ENCODE measurements at regions not wholly inside any gene's neighbourhood (a gene's known extent, or its start where the extent isn't known, plus 50 kb on each side); places are given as distances from the start of the nearest gene placed in this dataset.
"Not testable (repeated sequence)": the region's sequence is repeated elsewhere in the genome, so short reads cannot be mapped to it uniquely, and the experiment has no call there.

DNA sequence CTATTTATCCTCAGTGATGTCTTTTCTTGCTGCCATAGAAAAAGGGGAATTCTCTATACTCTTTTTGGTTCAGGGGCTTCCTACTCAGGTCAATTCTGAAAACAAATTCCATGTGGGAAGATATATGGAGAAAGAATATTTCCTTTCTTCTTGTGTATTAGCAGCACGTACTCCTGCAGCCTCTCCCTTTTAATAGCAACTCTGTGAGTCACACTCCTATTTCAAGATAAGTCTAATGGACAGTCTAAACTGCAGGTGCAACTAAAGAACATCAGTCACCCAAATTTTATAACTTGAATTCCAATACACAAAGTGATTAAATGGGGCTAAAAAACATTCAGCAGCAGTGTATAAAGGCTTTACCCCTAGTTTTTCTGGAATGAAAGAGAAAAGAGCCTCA is 942.2 kb downstream of the CNTNAP5 start:
- DNase-seq (ENCODE audit: low spot score) = no peak

- no peak for DNase-seq (ENCODE audit: low spot score)
Observed at GRCh38 chr2:124970030-124970429, 944.9 kb downstream of the CNTNAP5 start.

DNA sequence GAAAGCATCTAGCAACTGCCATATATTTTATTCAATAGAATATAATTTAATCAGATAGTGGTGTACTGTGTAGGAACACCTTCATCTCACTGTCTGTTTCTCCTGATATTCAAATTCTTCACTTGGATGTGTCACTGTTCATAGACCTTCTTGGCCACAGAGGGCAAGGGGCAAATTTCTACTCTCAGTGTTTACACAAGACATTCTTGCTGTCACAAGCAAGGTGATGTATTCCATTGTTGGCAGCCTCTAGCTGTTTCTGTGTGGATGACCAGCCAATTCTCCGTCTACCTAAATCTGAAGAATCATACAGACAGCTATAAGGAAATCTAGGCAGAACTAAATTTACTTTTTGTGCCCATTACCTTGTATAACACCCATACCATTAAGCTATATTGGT is 948.3 kb downstream of the CNTNAP5 start:
- DNase-seq (ENCODE audit: low spot score) = no peak

GRCh38 chr2:124975224-124975623 is 950.1 kb downstream of the CNTNAP5 start:
- no peak for DNase-seq (ENCODE audit: low spot score)

DNA sequence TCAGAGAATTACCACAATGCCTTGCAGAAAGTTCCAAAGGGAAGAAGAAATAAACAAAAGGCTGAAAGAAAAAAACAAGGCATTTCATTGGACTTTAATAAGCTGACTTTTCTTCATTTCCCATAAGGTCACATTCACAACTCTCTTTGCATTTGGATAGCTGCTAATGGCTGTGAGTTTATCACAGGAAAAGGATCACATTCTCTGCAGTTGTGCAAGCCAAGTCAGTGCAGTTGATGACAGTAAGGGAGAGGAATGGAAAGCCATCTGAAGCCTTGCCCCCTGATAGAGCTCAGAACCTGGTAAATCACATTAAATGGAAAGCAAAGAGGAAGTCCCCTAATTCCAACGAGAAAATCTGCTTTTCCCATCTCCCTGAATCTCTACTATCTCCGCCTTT is 950.6 kb downstream of the CNTNAP5 start:
- no peak for DNase-seq (ENCODE audit: low spot score)

- DNase-seq (ENCODE audit: low spot score) = no peak
Observed at GRCh38 chr2:124978597-124978996, 953.5 kb downstream of the CNTNAP5 start.

DNA sequence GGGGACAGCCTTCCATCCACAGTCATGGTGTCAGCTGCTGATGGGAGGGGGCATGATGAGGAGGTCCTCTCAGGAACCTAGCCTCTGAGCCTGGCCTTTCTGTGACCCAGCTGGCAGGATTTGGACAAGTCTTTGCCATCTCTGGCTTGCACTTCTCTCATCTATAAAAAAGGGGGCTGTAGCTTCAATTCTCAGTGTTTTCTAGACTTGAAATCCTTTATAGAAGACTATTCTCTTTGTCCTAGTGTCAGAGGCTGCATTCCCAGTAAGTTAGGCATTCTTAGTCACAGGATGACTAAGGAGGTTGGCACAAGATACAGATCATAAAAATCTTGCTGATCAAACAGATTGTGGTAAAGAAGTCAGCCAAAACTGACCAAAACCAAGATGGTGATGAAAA is 958.5 kb downstream of the CNTNAP5 start:
- no peak for DNase-seq (ENCODE audit: low spot score)

GRCh38 chr2:124985270-124985669 is 960.2 kb downstream of the CNTNAP5 start:
- no peak for DNase-seq (ENCODE audit: low spot score)

- no peak for DNase-seq (ENCODE audit: low spot score)
Observed at GRCh38 chr2:124986136-124986535, 961.0 kb downstream of the CNTNAP5 start.

DNA sequence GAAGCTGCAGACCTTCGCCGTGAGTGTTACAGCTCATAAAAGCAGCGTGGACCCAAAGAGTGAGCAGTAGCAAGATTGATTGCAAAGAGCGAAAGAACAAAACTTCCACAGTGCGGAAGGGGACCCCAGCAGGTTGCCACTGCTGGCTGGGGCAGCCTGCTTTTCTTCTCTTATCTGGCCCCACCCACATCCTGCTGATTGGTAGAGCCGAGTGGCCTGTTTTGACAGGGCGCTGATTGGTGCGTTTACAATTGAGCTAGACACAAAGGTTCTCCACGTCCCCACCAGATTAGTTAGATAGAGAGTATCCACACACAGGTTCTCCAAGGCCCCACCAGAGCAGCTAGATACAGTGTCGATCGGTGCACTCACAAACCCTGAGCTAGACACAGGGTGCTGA is 961.8 kb downstream of the CNTNAP5 start:
- not testable (repeated sequence) for DNase-seq (ENCODE audit: low spot score)

DNA sequence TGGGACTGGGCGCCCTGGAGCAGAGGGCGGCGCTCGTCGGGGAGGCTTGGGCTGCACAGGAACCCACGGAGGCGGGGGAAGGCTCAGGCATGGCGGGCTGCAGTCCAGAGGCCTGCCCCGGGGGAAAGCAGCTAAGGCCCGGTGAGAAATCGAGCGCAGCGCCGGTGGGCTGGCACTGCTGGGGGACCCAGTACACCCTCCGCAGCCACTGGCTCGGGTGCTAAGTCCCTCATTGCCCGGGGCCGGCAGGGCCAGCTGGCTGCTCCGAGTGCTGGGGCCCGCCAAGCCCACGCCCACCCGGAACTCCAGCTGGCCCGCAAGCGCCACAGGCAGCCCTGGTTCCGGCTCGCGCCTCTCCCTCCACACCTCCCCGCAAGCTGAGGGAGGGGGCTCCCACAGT is 962.3 kb downstream of the CNTNAP5 start:
- not testable (repeated sequence) for DNase-seq (ENCODE audit: low spot score)

DNA sequence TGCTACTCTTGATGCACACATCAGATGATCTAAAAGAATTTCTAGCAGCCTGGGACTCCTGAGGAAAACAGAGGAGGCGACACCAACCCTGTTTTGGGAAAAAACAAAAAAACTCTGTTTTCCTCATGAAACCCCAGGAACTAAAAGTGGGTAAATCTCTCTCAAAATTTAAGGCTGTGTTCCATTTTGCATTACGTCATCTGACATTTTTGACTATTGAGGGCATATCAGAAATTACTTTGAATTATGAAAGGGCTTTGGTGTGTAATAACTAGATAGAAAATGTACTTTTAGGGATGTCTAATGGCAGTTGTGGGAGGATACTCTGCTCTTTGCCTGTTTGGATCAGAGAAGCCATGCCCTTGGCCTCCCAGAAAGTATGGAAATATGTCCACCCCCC is 963.0 kb downstream of the CNTNAP5 start:
- DNase-seq (ENCODE audit: low spot score) = no peak

- DNase-seq (ENCODE audit: low spot score) = no peak
Observed at GRCh38 chr2:124988794-124989193, 963.7 kb downstream of the CNTNAP5 start.

DNA sequence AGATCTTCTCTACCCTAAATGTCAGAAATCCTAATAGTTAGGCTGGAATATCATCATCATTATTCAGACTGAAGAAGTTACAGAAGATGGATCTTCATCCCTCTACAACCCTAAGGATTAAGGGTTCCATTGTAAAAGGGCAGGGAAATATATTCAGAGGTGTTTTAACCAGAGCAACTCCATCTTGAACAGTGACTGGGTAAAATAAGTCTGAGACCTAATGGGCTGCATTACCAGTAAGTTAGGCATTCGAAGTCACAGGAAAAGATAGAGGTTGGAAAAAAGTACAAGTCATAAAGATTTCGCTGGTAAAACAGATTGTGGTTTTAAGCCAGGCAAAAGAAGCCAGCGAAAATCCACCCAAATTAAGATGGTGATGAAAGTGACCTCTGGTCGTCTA is 968.7 kb downstream of the CNTNAP5 start:
- DNase-seq (ENCODE audit: low spot score) = no peak

DNA sequence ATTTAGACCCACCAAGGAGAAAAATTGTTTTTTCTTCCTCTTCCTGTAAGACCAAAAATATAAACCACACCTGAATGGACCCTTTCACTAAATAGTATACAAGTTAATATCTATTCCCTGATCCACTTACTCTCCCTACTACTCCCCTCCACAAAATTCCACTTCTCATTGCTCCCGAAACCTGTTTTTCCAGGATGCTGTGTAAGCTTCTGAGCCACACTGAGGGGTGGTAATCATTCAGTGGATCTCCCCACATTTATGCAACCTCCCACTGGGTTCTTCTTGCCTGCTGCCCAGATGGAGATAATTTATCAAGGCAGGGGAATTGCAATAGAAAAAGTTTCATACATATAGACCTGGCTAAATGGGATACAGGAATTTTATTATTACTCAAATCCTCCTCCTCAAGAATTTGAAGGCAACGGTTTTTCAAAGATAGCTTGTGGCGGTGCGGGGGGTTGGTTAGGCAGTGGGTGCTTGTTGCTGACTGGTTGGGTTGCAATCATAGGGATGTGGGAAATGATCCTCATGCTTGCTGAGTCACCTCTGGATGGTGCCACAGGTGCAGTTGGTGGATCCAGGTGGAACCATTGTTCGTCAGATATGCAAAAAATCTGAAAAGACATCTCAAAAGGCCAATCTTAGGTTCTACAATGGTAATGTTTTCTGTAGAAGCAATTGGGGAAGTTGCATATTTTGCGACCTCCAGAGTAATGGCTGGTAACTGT is 970.3 kb downstream of the CNTNAP5 start:
- no peak for DNase-seq (ENCODE audit: low spot score)

DNA sequence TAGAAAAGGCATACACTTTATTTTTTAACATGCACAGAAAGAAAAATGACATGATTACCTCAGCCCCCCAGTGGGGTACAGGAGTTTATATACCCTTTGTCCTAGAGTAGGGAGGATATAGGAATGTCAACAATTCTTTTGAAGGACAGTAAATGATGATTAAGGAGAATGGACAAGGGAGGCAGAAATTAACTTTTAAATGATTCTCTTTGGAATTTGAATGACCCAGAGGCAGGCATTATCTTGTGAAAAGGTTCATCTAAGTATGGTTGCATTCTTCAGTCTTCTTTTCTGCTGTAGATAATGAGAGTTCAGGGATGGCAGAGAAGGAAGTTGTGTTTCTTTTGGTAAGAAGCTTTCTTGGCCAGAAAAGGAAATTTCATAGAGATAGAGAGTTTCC is 971.3 kb downstream of the CNTNAP5 start:
- no peak for DNase-seq (ENCODE audit: low spot score)

GRCh38 chr2:124999906-125000305 is 974.8 kb downstream of the CNTNAP5 start:
- no peak for DNase-seq (ENCODE audit: low spot score)

DNA sequence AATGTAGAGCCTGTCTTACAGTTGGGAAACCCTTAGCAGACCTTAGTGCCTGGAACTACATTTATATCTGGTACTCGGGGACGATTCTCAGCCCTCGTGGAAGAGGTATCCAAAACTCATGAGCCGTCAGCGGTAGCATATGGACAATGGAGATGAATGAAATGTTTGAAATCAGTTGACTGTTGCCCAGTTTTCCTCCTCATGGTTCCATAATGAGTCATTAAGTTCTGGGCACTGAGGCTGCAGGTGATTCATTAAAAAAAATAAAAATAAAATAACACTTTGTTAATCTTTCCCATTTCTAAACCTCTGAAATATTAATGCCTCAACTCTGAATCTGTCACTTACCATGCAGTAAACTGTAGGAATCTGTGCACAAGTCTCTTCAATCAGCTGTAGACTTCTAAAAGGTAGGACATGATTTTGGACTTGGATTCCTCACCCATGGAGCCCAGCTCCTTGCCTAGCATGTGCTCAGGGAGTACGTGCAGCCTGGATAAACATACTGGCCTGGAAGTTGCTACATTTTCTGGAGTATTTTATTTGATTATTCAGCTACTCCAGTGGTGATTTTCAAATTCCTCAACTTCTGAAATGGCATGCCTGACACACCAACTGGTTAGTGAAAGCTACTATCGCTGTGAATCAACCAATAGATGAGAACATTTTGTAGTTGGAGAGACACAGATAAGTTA is 979.2 kb downstream of the CNTNAP5 start:
- no peak for DNase-seq (ENCODE audit: low spot score)

DNA sequence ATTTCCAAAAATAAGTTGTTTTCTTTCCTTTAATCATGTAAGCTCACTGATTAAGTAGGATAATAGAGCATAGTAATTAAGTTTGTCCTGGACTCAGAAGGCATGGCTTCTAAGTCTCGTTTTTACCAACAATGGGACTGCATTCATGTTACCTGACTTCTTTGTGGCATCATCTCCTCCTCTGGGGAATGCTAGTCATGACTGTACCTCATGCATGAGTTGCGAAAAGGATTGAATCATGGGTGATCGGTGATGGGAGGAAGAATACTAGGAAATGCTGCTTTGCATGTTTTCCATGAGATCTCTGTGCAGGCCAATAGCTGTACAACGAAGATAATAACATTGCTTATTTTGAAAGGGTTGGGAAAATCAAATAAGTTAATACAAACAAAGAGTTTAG is 981.6 kb downstream of the CNTNAP5 start:
- no peak for DNase-seq (ENCODE audit: low spot score)

GRCh38 chr2:125028721-125029120 is 1003.6 kb downstream of the CNTNAP5 start:
- DNase-seq (ENCODE audit: low spot score) = not testable (repeated sequence)

DNA sequence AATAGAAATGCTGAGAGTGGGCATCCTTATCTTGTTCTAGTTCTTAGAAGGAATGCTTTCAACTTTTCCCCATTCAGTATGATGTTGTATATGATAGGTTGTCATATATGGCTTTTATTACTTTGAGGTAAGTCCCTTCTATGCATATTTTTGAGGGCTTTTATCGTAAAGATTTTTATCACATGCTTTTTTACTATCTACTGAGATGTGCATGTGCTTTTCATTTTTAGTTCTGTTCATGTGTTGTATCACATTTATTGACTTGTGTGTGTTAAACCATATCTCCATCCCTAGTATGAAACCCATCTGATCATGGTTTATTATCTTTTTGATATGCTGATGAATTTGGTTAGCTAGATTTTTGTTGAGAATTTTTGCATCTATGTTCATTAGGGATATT is 1008.8 kb downstream of the CNTNAP5 start:
- DNase-seq (ENCODE audit: low spot score) = no peak

GRCh38 chr2:125037135-125037653 is 1012.1 kb downstream of the CNTNAP5 start:
- DNase-seq (ENCODE audit: low spot score) = no peak

- DNase-seq (ENCODE audit: low spot score) = no peak
Observed at GRCh38 chr2:125041846-125042245, 1016.8 kb downstream of the CNTNAP5 start.

DNA sequence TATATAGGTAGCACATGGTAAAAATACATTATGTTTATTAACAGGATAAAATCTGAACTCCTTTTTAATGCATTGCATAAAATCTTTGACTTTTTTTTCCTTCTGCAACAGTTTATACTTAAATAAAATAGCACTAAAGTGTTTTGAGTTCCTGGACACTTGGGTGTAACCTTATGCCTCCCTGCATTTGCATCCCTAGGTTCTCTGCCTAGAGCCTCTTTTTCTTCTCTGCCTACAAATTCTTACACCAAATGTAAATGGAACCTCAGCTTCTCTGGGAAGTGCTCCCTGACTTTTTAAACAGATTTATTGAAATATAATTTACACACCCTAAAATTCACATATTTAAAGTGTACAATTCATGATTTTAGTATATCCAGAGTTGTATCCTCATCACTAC is 1017.6 kb downstream of the CNTNAP5 start:
- no peak for DNase-seq (ENCODE audit: low spot score)
